ENCODE measurements at regions not wholly inside any gene's neighbourhood (a gene's known extent, or its start where the extent isn't known, plus 50 kb on each side); places are given as distances from the start of the nearest gene placed in this dataset.

DNA sequence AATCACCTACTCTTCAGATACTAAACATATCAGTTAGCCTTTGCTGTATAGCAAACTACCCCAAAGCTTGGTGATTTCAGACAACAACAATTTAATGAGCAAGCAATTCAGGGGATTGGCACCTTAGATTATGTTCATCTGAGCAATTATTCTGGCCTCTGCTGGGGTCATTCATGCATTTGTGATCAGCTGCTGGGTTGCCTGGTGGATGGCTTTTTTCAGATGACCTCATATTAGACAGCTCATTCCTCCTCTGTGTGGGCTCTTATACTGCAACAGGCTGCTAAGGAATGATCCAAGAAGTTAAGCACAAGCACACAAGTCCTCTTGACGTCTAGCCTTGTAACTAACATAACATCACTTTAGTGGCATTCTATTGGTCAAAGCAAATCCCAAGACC lies 153.0 kb upstream of the PPP1R2C start:
- DNase-seq (ENCODE audit: low spot score) = no peak
- H3K4me1 Mint-ChIP-seq (ENCODE audit: unreplicated experiment) = no peaks in the 10 kb centered on the region
- H3K9me3 Mint-ChIP-seq (ENCODE audit: unreplicated experiment) = no peaks in the 10 kb centered on the region
- no peaks in the 10 kb centered on the region for H3K36me3 Mint-ChIP-seq (ENCODE audit: low read depth, unreplicated experiment)
- H3K27ac Mint-ChIP-seq (ENCODE audit: unreplicated experiment) = no peak overlapping the region
- no peak overlapping the region for H3K4me3 Mint-ChIP-seq (ENCODE audit: unreplicated experiment)
- TF ChIP-seq CTCF (IDR thresholded peaks at IDR 0.05; ENCODE audit: unreplicated experiment) = no peak
- no peaks in the 10 kb centered on the region for H3K27me3 Mint-ChIP-seq (ENCODE audit: unreplicated experiment)

DNA sequence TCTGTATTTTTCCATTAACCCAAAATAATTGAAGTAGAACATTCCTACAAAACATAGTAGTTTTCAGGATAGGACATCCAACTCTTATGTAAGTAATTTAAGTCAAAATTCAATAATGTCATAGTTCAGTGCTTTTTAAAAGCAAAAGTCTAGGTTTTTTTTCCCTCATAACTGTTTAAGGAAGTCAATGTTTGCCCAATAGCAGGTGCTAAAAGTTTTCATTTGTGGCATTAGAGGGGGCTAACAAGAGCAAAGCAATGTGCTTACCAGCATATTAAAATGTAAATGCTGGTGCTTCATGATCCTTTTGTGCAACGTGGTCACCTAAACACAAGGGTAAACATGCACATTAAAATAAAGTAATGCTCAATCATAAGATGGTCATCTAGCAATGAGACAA lies 155.2 kb upstream of the PPP1R2C start:
- no peak for TF ChIP-seq CTCF (IDR thresholded peaks at IDR 0.05; ENCODE audit: unreplicated experiment)
- no peak overlapping the region for H3K4me3 Mint-ChIP-seq (ENCODE audit: unreplicated experiment)
- DNase-seq (ENCODE audit: low spot score) = no peak
- no peaks in the 10 kb centered on the region for H3K36me3 Mint-ChIP-seq (ENCODE audit: low read depth, unreplicated experiment)
- no peaks in the 10 kb centered on the region for H3K4me1 Mint-ChIP-seq (ENCODE audit: unreplicated experiment)
- H3K27ac Mint-ChIP-seq (ENCODE audit: unreplicated experiment) = no peak overlapping the region
- no peaks in the 10 kb centered on the region for H3K9me3 Mint-ChIP-seq (ENCODE audit: unreplicated experiment)
- H3K27me3 Mint-ChIP-seq (ENCODE audit: unreplicated experiment) = no peaks in the 10 kb centered on the region

DNA sequence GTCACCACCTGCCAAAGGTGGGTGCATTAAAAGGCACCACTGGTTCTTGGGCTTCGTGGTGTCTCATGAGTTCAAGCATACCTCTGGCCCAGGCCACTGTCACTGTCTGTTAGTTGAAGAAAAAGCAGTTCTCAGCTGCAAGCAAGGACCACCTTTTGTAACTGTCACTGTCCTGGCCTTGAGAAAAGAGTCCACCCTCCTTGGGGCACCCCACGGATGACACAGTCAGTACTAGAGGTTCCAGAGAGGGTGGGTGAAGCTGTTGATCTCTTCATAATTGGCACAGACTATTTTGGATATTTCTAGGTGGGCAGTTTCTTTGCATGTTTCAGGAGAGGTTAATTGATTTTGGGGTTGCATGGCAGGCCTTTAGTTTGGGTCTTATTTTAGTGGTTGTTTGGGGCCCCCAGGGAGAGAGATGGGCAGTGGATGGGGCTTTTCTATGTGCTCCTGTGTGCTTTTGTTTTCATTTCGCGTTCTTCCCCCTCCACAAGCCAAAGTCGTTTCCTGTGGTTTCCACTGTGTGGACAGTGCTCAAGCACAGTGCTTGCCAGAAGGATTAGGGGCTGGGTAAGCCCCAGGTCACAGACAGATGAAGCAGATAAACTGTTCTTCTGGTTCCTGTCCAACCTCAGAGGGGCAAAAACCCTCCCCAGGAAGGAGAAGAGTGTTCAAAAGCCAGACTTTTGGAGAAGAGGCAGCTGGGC lies 156.2 kb upstream of the PPP1R2C start:
- no peak overlapping the region for H3K27ac Mint-ChIP-seq (ENCODE audit: unreplicated experiment)
- no peaks in the 10 kb centered on the region for H3K4me1 Mint-ChIP-seq (ENCODE audit: unreplicated experiment)
- no peak for TF ChIP-seq CTCF (IDR thresholded peaks at IDR 0.05; ENCODE audit: unreplicated experiment)
- no peaks in the 10 kb centered on the region for H3K36me3 Mint-ChIP-seq (ENCODE audit: low read depth, unreplicated experiment)
- no peak for DNase-seq (ENCODE audit: low spot score)
- H3K27me3 Mint-ChIP-seq (ENCODE audit: unreplicated experiment) = no peaks in the 10 kb centered on the region
- no peaks in the 10 kb centered on the region for H3K9me3 Mint-ChIP-seq (ENCODE audit: unreplicated experiment)
- no peak overlapping the region for H3K4me3 Mint-ChIP-seq (ENCODE audit: unreplicated experiment)

GRCh38 chrX:42941671-42942070 lies 163.7 kb upstream of the PPP1R2C start:
- DNase-seq (ENCODE audit: low spot score) = no peak
- Mint-ChIP-seq H3K4me1 (ENCODE audit: unreplicated experiment) (peaks cover 2% of the 10 kb centered on the region), H3K4me3 (ENCODE audit: unreplicated experiment) (no peak overlapping the region), H3K36me3 (ENCODE audit: low read depth, unreplicated experiment) (no peaks in the 10 kb centered on the region), H3K27me3 (ENCODE audit: unreplicated experiment) (no peaks in the 10 kb centered on the region), H3K27ac (ENCODE audit: unreplicated experiment) (no peak overlapping the region), H3K9me3 (ENCODE audit: unreplicated experiment) (no peaks in the 10 kb centered on the region)
- TF ChIP-seq CTCF (IDR thresholded peaks at IDR 0.05; ENCODE audit: unreplicated experiment) = no peak

DNA sequence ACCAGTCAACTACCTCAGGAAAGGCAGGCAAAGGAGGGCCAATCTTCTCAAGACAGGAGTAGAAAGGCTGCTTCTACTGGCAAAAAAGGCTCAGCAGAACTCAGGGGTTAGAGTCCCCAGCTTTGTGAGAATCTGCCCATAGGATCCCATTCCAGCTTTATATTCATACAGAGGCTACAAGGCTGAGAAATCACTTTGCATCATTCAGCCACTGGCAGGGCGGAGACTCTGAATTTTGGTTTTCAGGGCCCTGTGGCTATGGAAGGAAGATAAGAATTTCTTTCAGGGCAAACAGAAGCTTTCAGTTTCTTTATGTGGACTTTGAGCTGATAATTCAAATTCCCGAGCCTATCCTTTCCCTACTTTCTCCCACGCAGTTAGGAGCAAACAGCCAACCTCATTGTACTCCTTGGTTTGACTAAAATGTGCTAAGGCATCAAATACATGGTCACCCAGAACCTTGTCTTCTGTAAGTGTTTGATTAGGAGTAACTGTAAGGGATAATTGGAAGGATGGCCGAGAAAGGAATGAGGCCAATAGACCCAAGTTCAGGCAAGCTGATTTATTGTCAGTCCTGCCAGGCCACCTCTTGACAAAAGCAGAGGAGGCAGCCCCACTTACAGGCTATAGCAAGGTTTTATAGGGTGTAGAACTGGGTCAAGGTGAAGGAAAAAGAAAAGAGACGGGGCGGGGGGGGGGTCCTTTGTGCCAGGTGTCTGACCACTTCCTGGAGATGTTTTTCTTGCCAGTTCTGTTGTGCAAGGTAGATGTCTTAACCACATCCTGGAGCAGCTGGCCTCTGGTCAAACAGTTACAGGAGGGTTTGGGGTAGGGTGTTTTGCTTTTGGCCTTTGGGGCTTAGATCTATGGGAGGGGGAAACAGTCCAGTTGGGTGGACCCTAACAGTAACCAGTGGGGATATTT lies 165.3 kb upstream of the PPP1R2C start:
- H3K4me1 Mint-ChIP-seq (ENCODE audit: unreplicated experiment) = peaks cover 2% of the 10 kb centered on the region
- H3K27me3 Mint-ChIP-seq (ENCODE audit: unreplicated experiment) = no peaks in the 10 kb centered on the region
- H3K4me3 Mint-ChIP-seq (ENCODE audit: unreplicated experiment) = no peak overlapping the region
- TF ChIP-seq CTCF (IDR thresholded peaks at IDR 0.05; ENCODE audit: unreplicated experiment) = no peak
- no peaks in the 10 kb centered on the region for H3K36me3 Mint-ChIP-seq (ENCODE audit: low read depth, unreplicated experiment)
- no peak for DNase-seq (ENCODE audit: low spot score)
- H3K27ac Mint-ChIP-seq (ENCODE audit: unreplicated experiment) = no peak overlapping the region
- no peaks in the 10 kb centered on the region for H3K9me3 Mint-ChIP-seq (ENCODE audit: unreplicated experiment)

All from endothelial cell (in vitro differentiated cells).